Vagina (tissue), 2 donors: ENCODE measurements at regions not wholly inside any gene's neighbourhood (a gene's known extent, or its start where the extent isn't known, plus 50 kb on each side); places are given as distances from the start of the nearest gene placed in this dataset.
"Not testable (repeated sequence)": the region's sequence is repeated elsewhere in the genome, so short reads cannot be mapped to it uniquely, and the experiment has no call there.

Experiments used
- DNase-seq, 2 donors: peaks; one replicate each; pipeline ENCODE4 v3.0.0-alpha.2; 2017; ENCODE audit errors: extremely low spot score in 2 of 2
- H3K27ac ChIP-seq: fragments of 200-600 bp; sonication (generic); one replicate; pipeline ENCODE4 v1.5.1; 2019
- H3K27me3 ChIP-seq: fragments of 200-600 bp; sonication (generic); one replicate; pipeline ENCODE4 v1.5.1; 2019
- H3K36me3 ChIP-seq, 2 donors: fragments of 200-600 bp; sonication (generic); one replicate each; pipeline ENCODE4 v1.5.1; 2017 to 2019
- H3K4me1 ChIP-seq: fragments of 200-600 bp; sonication (generic); one replicate; pipeline ENCODE4 v1.5.1; 2019
- H3K4me3 ChIP-seq, 2 donors: fragments of 200-600 bp; sonication (generic); 1 replicate in 1 of 2; 2 replicates in 1 of 2; pipeline ENCODE4 v1.5.1; 2016 to 2019
- H3K9me3 ChIP-seq: fragments of 200-600 bp; sonication (generic); one replicate; pipeline ENCODE4 v1.5.1; 2019
- CTCF ChIP-seq, 3 experiments: fragments of 450-650 bp in 2 of 3; fragments of 200-600 bp in 1 of 3; sonication (generic) in 1 of 3; IDR thresholded peaks; one replicate each; pipeline ENCODE4 v1.5.1; 2017 to 2019; ENCODE audit warnings: antibody characterized with exemption in 3 of 3, mild to moderate bottlenecking in 2 of 3, moderate library complexity in 2 of 3
- POLR2A ChIP-seq, 2 donors: fragments of 450-650 bp; IDR thresholded peaks; one replicate each; pipeline ENCODE4 v1.6.1; 2017; ENCODE audit warnings: antibody characterized with exemption in 2 of 2, mild to moderate bottlenecking in 2 of 2, moderate library complexity in 2 of 2
- POLR2AphosphoS5 ChIP-seq, 2 donors: sonication (generic); formaldehyde crosslinking; IDR thresholded peaks; one replicate each; pipeline ENCODE4 v1.9.0; 2017; ENCODE audit warnings: antibody characterized with exemption in 2 of 2, mild to moderate bottlenecking in 2 of 2, low read depth in 1 of 2; ENCODE audit not compliant: insufficient read depth in 1 of 2
- intact Hi-C: fragments of 100-400 bp; cut with DNase I; formaldehyde crosslinking; loops from one replicate; pipeline ENCODE4 v1.15.1; 2023

DNA sequence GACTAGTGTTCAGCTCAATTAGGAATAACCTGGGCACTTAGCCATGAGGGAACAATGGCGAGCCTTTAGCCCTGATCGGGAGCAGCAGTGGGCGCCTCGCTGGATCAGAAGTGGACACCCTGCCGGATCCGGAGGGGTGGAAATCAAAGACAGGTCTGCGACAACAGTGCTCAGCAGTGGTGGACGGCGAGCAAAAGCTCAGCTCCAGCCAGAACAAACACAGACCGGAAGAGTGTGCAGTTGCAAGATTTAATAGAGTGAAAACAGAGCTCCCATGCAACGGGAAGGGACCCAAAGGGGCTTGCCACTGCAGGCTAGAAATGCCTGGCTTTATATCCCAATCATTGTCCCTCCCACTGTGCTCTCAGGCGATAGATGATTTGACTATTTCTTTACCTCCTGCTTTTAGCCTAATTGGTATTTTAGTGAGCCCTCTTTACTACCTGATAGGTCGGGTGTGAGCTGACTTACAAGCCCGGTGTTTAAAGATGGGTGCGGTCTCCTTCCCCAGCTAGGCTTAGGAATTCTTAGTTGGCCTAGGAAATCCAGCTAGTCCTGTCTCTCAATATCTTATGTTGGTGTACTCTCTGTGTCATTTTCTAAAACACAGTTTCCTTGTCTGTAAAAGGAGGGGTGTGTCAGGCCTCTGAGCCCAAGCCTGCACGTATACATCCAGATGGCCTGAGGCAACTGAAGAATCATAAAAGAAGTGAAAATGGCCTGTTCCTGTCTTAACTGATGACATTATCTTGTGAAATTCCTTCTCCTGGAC is 1258.8 kb upstream of the TENM4 start:
- H3K27ac ChIP-seq = peak overlapping the region; percentile 20
- H3K4me3 ChIP-seq, H3K36me3 ChIP-seq, DNase-seq, intact Hi-C loops, H3K4me1 ChIP-seq, H3K27me3 ChIP-seq, H3K9me3 ChIP-seq: not testable (repeated sequence)
- TF ChIP-seq POLR2AphosphoS5 (IDR thresholded peaks at IDR 0.05; ENCODE audit: insufficient read depth in 1 of 2, low read depth in 1 of 2) = peak in 1 of 2 donors; percentile 22

- no peaks in the 10 kb centered on the region for H3K9me3 ChIP-seq
- H3K27ac ChIP-seq = no peak overlapping the region
- H3K4me1 ChIP-seq = no peaks in the 10 kb centered on the region
- no peaks in the 10 kb centered on the region for H3K27me3 ChIP-seq
- H3K4me3 ChIP-seq = no peak overlapping the region
- H3K36me3 ChIP-seq = no peaks in the 10 kb centered on the region
- intact Hi-C loops = no loop called here
- DNase-seq = no peak
- TF ChIP-seq POLR2AphosphoS5 (IDR thresholded peaks at IDR 0.05; ENCODE audit: insufficient read depth in 1 of 2, low read depth in 1 of 2) (no peak), POLR2A (IDR thresholded peaks at IDR 0.05) (no peak)
These were observed 1257.8 kb upstream of the TENM4 start for GRCh38 chr11:80698637-80699036.

GRCh38 chr11:80694385-80694784 is 1253.6 kb upstream of the TENM4 start:
- no peak for DNase-seq
- intact Hi-C loops = no loop called here
- no peak for TF ChIP-seq POLR2AphosphoS5 (IDR thresholded peaks at IDR 0.05; ENCODE audit: insufficient read depth in 1 of 2, low read depth in 1 of 2)
- TF ChIP-seq CTCF (IDR thresholded peaks at IDR 0.05) = no peak
- no peak for TF ChIP-seq POLR2A (IDR thresholded peaks at IDR 0.05)
- H3K4me3 ChIP-seq = no peak overlapping the region
- H3K9me3 ChIP-seq = no peaks in the 10 kb centered on the region
- H3K4me1 ChIP-seq = no peaks in the 10 kb centered on the region
- no peaks in the 10 kb centered on the region for H3K27me3 ChIP-seq
- no peaks in the 10 kb centered on the region for H3K36me3 ChIP-seq
- H3K27ac ChIP-seq = no peak overlapping the region

GRCh38 chr11:80687941-80688340 is 1247.1 kb upstream of the TENM4 start:
- H3K4me1 ChIP-seq = no peaks in the 10 kb centered on the region
- no peaks in the 10 kb centered on the region for H3K36me3 ChIP-seq
- H3K4me3 ChIP-seq = no peak overlapping the region
- H3K9me3 ChIP-seq = no peaks in the 10 kb centered on the region
- no peaks in the 10 kb centered on the region for H3K27me3 ChIP-seq
- intact Hi-C loops = no loop called here
- DNase-seq = no peak
- H3K27ac ChIP-seq = no peak overlapping the region
- TF ChIP-seq POLR2A (IDR thresholded peaks at IDR 0.05) (no peak), CTCF (IDR thresholded peaks at IDR 0.05) (no peak), POLR2AphosphoS5 (IDR thresholded peaks at IDR 0.05; ENCODE audit: insufficient read depth in 1 of 2, low read depth in 1 of 2) (no peak)

- no peak overlapping the region for H3K4me3 ChIP-seq
- TF ChIP-seq CTCF (IDR thresholded peaks at IDR 0.05) (no peak), POLR2A (IDR thresholded peaks at IDR 0.05) (no peak), POLR2AphosphoS5 (IDR thresholded peaks at IDR 0.05; ENCODE audit: insufficient read depth in 1 of 2, low read depth in 1 of 2) (no peak)
- intact Hi-C loops = no loop called here
- no peak overlapping the region for H3K27ac ChIP-seq
- no peaks in the 10 kb centered on the region for H3K9me3 ChIP-seq
- no peaks in the 10 kb centered on the region for H3K27me3 ChIP-seq
- no peak for DNase-seq
- no peaks in the 10 kb centered on the region for H3K36me3 ChIP-seq
- no peaks in the 10 kb centered on the region for H3K4me1 ChIP-seq
These were observed 1246.1 kb upstream of the TENM4 start for GRCh38 chr11:80686889-80687288.

DNA sequence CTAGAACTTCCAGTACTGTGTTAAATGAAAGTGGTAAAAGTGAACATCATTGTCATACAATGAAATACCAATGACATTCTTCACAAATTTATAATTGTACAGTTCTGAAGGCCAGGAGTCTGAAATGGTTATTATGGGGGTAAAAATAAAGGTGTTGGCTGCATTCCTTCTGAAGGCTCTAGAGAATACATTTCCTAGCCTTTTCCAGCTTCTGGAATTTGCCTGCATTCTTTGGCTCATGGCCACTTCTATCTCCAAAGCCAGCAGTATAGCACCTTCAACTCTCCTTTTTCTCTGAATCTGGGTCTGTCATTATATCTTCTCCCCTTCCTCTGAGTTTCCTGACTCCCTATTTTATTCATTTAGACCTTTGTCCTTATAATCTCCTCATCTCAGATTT is 1232.7 kb upstream of the TENM4 start:
- Histone ChIP-seq H3K4me3 (no peak overlapping the region), H3K9me3 (no peaks in the 10 kb centered on the region), H3K4me1 (no peaks in the 10 kb centered on the region), H3K27ac (no peak overlapping the region), H3K27me3 (no peaks in the 10 kb centered on the region), H3K36me3 (no peaks in the 10 kb centered on the region)
- DNase-seq = no peak
- TF ChIP-seq CTCF (IDR thresholded peaks at IDR 0.05) = no peak
- no peak for TF ChIP-seq POLR2A (IDR thresholded peaks at IDR 0.05)
- TF ChIP-seq POLR2AphosphoS5 (IDR thresholded peaks at IDR 0.05; ENCODE audit: insufficient read depth in 1 of 2, low read depth in 1 of 2) = no peak
- intact Hi-C loops = no loop called here
